GM19455 (cell line): ENCODE measurements at regions not wholly inside any gene's neighbourhood (a gene's known extent, or its start where the extent isn't known, plus 50 kb on each side); places are given as distances from the start of the nearest gene placed in this dataset.
"Not testable (repeated sequence)": the region's sequence is repeated elsewhere in the genome, so short reads cannot be mapped to it uniquely, and the experiment has no call there.

Experiments
- ATAC-seq: cut with Tn5 transposase; IDR thresholded peaks from one replicate; pipeline ENCODE4 v1.9.1; 2021; ENCODE audit not compliant: unreplicated experiment

DNA sequence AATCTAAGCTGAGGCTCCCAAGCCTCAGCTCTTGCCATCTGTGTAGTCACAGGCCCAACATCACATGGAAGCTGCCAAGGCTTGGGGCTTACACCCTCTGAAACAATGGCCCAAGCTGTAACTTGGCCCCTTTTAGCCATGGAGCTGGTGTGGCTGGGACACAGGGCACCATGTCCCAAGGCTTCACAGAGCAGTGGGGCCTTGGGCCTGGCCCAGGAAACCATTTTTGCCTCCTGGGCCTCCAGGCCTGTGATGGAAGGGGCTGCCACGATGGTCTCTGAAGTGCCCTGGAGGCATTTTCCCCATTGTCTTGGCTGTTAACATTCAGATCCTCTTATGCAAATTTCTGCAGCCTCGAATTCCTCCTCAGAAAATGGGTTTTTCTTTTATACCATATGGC lies 952.3 kb upstream of the GOT2 start:
- ATAC-seq, result no peak

DNA sequence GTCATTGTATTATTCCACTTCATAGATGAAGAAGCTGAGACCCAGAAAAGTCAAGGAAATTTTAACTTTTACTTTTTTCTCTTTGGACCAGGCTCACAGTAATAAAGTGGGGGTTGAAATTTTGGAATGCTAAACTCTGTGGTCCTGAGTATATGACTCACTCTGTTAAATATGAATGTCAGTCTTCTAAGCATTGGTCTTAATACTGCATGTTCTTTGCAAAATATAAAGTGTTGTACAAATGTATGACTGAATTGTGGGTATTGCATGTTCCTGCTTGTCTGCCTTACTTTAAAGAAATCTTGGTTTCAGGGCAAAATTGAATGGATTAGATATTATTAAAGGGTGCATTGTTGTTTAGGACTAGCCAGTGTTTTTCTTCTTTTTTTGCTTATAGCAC lies 950.8 kb upstream of the GOT2 start:
- no peak for ATAC-seq

DNA sequence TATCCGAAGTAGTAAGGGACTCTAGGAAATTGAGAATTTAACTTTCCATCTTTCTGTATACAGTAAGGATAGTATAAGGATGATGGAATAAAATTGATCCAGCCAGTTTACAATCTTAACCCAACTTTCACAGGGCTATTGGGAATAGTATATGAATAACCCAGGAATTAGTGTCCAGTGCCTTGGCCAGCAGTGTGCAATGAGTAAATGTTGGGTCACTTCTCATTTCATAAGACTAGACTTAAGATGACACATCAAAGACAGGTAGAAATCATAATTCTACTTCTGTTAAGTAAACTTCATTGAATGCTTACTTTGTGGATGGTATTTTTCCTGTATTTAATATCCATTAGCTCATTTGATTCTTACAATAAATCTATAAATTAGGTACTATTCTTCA lies 949.6 kb upstream of the GOT2 start:
- ATAC-seq, result no peak

DNA sequence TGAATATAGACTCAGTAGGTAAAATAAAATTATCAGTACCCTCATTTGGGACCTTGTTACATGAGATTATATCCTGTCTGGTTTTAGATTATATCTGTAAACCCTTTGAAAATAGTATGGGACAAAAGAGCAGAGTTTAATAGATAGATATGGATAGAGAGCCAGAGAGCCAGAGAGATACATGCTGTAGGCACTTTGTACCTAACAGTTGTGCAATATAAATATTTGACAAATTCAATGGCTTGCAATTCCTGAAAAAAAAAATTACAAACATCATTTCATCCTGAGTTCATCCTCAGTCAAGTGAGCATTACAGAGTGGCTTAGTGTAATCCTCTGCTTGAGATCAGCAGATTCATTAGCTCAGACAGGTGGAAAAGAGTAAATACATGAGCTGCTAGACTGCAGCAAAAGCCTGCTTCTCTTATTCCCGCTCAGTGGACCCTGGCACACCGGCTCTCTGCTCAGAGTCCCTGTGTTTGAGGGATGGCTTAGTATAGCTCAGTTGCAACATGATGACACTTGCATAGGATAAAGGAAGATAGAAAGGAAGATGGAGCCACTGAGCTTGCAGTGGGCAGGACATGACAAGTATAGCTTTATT lies 931.6 kb upstream of the GOT2 start:
- no peak for ATAC-seq

DNA sequence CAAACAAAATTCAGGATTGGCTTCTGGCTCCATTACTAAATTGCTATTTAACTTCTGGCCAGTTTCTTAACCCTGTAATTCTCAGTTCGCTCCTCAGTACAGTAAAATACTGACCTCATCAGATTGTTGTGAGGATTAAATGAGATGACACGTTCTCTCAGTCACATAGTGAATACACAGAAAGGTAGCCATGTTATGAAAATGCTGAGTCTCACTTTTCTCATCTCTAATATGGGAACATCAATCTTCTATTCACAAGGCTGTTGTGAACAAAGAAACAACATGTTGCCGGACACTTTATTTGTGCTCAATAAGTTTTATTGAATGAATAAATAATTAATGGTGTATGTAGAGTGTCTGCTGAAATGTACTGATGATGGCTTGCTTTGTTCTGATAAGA lies 924.5 kb upstream of the GOT2 start:
- ATAC-seq, result no peak

DNA sequence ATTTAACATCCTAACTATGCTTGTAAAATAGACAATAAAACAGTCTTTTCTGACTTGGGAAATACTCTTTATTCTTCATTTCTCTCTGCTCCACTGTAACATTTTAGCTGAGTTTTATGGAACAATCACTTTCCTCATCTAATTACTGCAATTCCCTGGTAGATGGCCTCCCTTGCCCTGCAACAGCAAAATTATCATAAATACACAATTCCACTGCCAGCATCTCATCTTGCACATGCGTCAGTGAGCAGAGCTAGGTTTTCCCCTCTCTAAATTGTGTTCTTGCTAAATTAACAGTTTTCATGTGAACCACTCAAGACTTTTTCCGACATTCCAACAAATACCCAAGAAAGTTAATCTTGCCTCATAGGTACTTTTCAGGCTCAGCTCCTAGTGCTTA lies 920.9 kb upstream of the GOT2 start:
- ATAC-seq, result no peak

DNA sequence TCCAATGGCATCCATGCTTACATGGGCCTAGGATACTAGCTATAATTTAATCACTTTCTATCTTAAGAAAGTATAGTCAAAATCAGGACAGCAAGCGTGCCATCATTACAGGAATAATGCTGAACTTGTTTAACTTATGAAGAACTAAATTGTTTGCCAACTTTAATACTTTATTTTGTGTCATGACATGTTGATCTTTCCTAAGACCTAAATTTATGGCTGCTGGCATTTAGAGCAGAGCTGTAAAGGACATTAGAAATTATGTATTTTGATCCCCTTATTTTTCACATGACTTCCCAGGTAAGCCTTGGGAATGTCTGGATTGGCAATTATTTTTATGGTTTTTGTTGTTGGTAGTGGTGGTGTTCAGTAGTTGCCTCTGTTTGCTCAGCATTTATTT lies 920.3 kb upstream of the GOT2 start:
- no peak for ATAC-seq

DNA sequence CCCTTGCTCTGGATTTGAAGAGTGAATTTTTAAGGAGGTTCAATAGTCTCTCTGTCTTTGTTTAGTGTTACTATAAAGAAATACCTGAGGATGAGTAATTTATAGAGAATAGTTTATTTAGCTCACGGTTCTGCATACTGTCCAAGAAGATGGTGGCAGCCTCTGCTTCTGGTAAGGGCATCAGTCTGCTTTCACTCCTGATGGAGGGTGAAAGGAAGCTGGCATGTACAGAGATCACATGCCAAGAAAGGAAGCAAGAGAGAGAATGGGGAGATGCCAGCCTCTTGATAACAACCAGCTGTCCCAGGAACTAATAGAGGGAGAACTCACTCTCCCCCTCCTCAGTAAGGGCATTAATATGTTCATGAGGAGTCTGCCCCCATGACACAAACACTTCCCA lies 917.5 kb upstream of the GOT2 start:
- no peak for ATAC-seq

DNA sequence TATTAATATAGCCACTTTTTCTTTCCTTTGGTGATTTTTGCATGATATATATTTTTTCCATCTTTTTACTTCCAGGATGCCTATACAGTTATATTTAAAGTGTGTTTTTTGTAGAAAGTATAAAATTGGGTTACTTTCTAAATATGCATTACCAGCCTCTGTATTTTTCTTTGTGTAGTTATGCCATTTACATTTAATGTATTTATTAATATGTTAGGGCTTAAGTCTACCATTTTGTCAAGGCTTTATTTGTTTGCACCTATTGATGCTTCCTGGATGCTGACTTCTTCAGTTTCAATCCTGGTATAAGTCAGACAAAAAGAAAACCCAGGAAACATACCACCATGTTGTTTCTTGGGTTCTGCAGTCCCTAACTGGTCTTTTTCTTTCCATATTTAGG lies 911.1 kb upstream of the GOT2 start:
- ATAC-seq, result no peak

DNA sequence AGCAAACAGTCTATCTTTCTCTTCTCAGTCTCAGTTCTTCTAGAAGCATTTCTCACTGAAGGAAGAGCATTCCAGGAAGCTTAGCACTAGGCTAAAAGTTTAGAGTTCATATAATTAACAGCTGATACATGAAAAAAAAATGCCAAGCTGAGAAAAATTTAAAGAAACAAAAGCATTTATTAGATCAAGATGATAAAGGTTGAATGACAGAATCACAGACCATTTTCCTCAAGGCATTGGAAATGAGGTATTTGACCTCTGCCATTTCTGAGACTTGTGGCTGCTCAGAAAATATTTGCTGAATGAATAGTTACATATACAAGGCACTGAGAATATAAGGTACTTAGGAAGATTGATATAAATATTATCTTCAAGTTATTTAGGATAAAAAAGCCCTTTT lies 901.6 kb upstream of the GOT2 start:
- no peak for ATAC-seq

DNA sequence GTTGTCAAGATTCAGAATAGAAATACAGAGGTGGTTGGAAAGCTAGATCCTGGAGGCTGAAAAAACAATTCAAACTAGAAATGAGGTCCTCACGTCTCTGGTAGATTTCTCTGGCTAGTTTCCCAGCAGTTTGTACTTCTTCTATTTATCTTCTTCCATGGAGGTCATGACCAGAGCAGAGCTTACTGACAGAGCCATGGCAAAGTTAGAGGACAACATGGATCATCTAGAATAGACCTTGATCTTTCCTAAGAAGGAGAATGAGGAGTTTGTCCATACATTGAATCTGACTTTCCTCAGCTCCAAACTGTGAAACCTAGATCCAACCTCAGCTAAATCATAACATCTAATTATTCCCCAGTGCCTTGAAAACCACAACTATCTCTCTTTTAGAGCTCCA lies 900.8 kb upstream of the GOT2 start:
- no peak for ATAC-seq

DNA sequence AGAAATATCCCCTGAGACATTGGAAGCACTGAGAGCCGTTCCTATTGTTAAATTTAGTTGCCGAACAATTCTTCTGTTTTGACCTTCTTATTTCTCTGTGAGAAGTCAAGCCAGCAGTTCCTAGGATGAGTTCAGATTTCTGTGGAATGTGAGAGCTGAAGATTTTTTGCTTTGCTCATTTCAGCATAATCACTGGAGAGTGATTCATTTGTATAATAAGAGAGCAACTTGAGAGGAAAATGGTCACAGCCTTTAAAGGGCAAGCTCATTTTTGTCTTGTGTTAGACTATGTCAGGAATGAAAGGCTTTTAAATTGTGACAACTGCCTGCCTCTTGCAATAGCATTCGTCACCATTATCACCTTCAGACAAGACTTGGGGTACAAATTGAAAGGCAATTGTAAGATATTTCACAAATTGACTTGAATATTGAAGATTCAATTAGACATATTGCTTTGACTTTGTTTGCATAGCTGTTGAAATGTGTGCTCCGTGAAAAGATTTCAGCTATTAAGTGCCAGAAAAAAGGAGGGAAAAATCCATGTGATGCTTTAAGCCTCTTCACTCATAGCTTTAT lies 900.0 kb upstream of the GOT2 start:
- ATAC-seq, result no peak

DNA sequence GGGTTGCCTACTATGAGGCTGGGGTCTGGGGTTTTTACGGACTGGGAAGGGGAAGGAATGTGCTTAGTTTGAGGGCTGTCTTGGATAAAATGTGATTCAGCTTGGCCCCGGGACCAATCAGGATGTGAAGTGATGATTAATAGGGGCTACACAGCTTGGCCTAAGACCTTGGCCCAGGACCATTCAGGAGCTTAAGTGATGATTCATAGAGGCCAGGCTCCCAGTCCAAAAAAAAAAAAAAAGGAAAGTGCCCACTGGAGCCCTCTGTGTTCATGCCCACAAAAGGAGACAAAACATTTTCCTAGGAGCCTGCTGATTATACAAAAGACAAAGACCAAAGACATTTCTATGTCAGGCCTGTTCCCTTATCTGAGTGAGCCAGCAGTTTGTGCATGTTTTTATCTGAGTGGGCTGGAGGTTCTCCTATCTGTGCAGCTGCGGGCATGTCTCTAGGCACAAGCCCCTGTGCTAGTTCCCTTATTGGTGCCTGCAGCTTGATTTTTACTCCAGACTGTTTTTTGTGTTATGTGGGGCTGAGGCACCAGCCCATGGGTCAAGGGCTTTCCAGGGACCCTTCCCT lies 898.2 kb upstream of the GOT2 start:
- no peak for ATAC-seq

DNA sequence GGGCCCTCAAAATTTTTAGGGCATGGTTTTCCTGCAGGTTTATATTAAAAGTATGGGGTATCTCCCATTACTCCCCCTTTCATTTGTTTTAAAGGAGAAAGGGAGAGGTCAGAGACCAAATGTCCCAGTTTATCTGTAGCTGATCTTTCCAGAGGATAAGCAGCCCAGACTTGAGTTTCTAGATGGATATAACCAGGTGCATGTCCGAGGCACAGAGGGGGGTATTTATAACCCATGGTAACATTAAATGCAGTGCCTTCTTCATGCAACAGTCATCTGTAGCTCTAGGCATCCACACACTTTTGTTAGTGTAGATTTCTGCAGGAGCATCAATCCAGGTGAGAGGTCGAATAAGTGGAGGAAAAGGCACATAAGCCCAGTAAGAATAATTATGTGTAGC lies 890.3 kb upstream of the GOT2 start:
- ATAC-seq, result not testable (repeated sequence)

DNA sequence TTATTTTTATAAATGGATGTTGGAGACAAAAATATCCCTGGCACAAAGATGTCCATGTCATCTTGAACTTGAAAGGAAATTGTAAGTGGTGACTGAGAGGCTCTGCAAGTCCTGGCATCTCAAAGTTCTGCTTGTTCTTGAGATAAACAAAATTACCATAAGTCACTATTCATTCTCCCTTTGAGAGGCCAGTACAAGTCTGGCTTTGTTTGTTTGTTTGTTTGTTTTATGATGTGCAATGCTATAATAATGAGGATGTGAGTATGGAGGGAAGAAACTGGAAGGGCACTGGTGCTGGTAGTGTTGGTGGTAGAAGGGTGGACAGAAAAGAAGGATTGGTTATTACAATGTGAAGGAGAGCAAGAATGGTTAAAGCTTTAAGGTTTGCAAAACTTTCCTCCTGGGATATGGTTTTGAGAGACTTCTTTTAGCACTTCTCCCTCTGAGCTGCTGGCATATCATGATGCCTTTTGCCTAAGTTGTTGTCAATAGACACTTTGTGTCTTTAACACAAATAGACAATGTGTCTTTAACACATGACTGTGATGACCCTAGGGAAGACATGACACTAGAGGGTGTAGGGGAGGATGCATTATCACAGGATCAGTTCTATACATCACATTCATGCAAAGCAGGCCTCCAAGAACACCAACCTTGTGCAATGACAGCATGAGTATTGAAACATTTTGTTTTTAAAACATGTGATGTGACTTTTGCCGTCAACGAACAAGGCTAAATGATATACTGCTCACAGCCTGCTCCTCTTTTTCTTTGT lies 880.5 kb upstream of the GOT2 start:
- ATAC-seq, result no peak

DNA sequence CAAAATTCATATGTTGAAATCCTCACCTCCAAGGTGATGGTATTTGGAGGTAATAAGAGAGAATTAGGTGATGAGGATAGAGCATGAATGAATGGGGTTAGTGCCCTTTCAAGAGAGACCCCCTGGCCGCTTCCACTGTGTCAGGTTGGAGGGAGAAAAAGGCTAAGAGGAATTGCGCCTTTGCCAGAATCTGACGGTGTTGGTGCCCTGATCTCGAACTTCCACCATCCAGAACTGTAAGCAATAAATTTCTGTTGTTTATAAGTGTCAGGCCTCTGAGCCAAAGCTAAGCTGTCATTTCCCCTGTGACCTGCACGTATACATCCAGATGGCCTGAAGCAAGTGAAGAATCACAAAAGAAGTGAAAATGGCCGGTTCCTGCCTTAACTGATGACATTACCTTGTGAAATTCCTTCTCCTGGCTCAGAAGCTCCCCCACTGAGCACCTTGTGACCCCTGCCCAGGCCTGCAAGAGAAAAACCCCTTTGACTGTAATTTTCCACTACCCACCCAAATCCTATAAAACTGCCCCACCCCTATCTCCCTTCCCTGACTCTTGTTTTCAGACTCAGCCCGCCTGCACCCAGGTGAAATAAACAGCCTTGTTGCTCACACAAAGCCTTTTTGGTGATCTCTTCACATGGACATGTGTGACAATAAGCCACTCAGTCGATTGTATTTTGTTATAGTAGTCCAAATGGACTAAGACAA lies 878.9 kb upstream of the GOT2 start:
- not testable (repeated sequence) for ATAC-seq

DNA sequence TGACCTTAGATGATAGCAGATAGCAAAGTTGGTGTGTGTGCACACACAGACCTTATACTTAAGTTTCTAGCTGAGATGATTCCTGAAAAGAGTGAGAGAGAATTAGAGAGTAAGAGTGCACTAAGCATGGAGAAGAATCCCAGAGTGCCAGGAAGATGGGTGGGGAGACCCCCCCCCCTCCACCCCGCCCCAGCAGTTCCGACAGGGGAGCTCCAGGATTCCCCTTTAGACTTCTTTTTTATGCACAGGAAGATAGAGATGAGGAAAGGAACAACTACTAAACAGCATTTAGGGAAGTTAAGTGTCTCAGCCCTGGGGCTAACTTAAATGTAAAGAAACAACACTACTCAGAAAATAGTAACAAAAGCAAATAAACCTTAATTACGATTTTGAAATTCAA lies 878.0 kb upstream of the GOT2 start:
- no peak for ATAC-seq

DNA sequence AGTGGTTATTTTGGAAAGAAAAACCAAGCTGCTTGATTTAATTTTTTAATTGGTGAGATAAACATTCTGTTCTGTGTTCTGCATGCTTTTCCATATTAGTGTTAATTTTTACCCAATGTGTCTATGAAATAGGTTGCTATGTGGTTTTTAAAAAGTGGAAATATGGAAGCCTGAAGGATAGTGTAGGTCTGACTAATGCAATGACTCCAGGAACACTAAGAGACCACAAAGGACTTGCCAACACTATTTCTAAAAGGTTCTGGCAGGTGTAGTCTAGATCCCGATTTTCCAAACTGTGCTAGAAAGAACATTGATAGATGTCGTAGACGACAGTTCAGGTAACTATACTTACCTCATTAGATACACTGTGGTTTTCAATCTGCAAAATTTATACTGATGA lies 877.4 kb upstream of the GOT2 start:
- no peak for ATAC-seq

DNA sequence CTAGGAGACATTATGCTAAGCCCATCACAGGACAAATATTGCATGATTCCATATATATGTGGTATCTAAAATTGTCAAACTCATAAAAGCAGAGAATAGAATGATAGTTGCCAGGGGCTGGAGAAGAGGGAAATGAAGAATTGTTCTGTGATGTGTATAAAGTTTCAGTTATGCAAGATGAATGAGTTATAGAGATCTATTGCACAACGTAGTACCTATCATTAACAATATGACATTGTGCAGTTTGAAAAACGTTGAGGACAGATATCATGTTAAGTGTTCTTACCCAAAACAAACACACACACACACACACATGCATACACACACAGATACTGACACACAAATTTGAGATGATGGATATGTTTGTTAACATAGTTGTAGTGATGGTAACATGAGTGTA lies 871.6 kb upstream of the GOT2 start:
- no peak for ATAC-seq

DNA sequence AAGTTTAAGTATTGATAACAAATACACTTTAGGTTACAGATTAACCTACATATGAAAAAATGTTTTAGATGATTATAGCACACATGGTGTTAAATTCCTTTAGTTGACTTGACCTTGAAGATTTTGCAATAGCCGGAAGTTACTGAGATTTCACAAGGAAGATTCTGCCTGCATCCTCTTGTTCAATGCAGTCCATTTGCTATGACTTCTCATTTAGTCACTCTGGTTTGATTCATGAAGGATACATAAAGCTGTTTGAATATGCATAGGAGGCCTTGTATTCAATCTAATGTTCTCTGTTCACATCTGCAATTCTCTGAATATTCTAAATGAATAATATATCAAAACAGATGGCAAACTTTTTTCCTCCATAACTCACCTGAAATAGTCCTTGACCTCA lies 870.2 kb upstream of the GOT2 start:
- ATAC-seq, result no peak

DNA sequence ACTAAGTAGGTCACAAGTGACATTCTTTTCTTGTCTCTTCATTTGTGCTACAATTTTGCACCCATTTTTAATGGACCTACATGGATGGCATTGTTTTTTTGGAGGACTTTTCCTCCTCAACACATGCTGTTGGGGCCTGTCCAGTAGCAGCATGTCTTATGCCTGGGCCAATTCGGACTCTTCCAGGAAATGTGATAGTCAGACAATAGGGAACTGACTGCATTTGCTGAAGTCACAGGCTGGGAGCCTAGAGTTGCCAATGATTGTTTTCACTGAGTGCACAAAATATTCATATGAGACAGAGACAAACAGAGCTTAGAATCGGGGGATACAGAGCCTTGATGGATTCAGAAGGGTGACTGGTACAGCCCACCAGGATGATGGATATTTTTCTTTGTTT lies 867.3 kb upstream of the GOT2 start:
- ATAC-seq, result no peak

DNA sequence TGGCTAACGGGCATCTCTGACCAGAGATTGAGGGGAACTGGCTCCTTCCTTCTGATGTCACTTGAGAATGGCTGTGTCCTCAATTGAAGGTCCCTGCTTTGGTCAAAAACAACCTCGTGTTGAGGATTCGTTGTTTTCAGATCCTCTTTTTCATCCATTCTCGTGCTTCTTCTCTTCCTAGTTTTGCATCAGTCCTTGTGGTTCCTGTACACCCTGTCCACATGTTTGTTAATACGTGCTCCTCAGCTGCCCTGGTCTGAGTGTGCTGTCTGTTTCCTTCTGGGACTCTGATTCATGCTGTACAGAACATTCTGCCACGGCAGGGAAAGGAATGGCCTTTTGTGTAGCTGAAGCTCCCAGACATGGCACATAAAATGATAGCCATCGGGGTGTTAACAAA lies 863.2 kb upstream of the GOT2 start:
- ATAC-seq, result no peak
